NB4 (cell line): ENCODE measurements at regions not wholly inside any gene's neighbourhood (a gene's known extent, or its start where the extent isn't known, plus 50 kb on each side); places are given as distances from the start of the nearest gene placed in this dataset.

Experiments used
- DNase-seq: peaks from one replicate; pipeline ENCODE4 v3.0.0; 2010; ENCODE audit warnings: low read depth
- H3K4me3 ChIP-seq: one replicate; pipeline ENCODE4 v1.5.1; 2011; ENCODE audit warnings: mild to moderate bottlenecking, low read depth, low read length, moderate library complexity
- MYC ChIP-seq: IDR thresholded peaks from 2 replicates; pipeline ENCODE4 v1.6.1; 2011; ENCODE audit warnings: low read depth, low read length
- POLR2A ChIP-seq: IDR thresholded peaks from 2 replicates; pipeline ENCODE4 v1.6.1; 2011; ENCODE audit warnings: mild to moderate bottlenecking; ENCODE audit not compliant: insufficient read length; ENCODE audit errors: extremely low read depth
- TF ChIP-seq, protein P1 (sequence below): IDR thresholded peaks from one replicate; pipeline ENCODE4 v1.5.1; 2012; ENCODE audit warnings: low read depth, low read length
- TF ChIP-seq, protein P2 (sequence below): IDR thresholded peaks from 2 replicates; pipeline ENCODE4 v1.6.1; 2011; ENCODE audit warnings: low read depth, low read length

- DNase-seq: no peak
- TF ChIP-seq, protein P1, sequence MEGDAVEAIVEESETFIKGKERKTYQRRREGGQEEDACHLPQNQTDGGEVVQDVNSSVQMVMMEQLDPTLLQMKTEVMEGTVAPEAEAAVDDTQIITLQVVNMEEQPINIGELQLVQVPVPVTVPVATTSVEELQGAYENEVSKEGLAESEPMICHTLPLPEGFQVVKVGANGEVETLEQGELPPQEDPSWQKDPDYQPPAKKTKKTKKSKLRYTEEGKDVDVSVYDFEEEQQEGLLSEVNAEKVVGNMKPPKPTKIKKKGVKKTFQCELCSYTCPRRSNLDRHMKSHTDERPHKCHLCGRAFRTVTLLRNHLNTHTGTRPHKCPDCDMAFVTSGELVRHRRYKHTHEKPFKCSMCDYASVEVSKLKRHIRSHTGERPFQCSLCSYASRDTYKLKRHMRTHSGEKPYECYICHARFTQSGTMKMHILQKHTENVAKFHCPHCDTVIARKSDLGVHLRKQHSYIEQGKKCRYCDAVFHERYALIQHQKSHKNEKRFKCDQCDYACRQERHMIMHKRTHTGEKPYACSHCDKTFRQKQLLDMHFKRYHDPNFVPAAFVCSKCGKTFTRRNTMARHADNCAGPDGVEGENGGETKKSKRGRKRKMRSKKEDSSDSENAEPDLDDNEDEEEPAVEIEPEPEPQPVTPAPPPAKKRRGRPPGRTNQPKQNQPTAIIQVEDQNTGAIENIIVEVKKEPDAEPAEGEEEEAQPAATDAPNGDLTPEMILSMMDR: no peak
- TF ChIP-seq POLR2A: no peak
- no peak overlapping the region for H3K4me3 ChIP-seq
Measured at GRCh38 chr13:85654227-85654626, 145.0 kb downstream of the SLITRK6 start.

DNA sequence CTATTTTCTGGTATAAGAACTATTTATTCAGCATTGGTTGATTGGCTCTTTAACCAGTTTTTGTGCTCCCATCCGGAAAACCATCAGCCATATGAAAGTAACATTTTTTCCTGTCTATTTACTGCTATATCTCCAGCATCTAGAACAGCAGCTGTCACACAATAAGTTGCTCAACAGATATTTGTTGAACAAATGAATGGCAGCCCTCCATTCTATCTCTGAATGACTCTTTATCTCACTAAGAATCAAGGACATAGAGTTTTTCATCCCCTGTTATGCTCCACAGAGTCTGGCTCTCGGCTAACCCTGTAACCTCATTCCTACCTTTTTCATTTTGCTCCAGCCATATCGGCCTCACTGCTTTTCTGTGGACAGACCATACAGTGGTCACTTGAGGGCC lies 145.5 kb downstream of the SLITRK6 start:
- no peak for TF ChIP-seq POLR2A
- TF ChIP-seq, protein P1: no peak
- TF ChIP-seq, protein P2, sequence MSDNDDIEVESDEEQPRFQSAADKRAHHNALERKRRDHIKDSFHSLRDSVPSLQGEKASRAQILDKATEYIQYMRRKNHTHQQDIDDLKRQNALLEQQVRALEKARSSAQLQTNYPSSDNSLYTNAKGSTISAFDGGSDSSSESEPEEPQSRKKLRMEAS: no peak
- no peak for TF ChIP-seq MYC
- no peak for DNase-seq
- no peak overlapping the region for H3K4me3 ChIP-seq

DNA sequence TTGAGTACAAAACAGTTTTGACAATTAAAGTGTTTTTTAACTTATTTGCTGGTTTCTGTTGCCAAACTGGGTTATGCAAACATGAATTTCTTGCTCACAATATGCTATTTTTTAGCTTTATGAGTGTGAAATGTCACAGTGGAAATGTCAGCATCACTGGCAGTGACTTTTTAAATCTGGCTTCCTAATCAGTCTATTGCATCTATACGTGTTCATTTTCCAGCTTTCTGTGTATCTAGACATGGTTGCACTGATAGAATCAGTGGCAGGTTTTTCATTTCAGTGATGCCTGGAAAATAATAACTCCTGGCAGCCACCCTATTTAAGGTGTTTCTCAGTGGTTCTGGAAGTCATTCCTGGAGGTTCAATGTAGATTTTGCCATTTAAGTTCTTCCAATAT lies 146.7 kb downstream of the SLITRK6 start:
- H3K4me3 ChIP-seq: no peak overlapping the region
- no peak for DNase-seq
- TF ChIP-seq, protein P1: no peak
- TF ChIP-seq, protein P2: no peak
- TF ChIP-seq POLR2A: no peak
- TF ChIP-seq MYC: no peak

DNA sequence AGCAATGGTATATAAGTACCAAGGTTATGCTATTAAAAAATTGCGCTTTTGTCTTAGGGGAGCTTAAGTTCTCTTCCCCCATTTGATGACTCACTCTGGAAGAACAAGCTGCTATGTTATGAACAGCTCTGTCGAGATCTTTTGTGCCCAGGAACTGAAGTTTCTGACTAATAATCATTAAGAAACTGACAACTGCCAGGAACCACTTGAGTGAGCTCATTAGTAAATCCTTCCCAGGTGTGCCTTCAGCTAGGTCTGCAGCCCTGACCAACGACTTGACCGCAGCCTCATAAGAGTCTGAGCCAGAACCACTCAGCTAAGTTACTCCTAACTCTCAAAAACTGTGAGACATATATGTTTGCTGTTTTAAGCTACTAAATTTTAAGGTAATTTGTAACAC lies 147.8 kb downstream of the SLITRK6 start:
- no peak overlapping the region for H3K4me3 ChIP-seq
- no peak for TF ChIP-seq MYC
- TF ChIP-seq, protein P1: no peak
- TF ChIP-seq, protein P2: no peak
- TF ChIP-seq POLR2A: no peak
- DNase-seq: no peak

DNA sequence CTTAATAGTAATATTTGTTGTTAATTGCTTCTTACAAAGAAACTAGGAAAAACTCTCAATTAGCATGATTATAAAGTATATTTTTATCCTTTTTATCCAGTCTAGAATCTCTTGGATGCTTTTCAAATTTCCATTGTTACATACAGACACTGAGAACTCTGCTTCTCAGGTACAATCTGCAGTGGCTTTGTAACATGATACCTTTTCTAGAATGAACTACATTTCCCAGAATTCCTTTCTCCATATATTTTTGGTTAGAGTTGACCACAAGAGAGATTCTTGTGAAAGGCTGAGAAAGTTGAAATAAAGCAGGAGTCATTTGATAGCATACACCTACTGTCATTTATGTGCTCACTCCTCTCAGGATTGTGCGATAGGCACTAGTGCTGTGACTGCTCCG lies 148.6 kb downstream of the SLITRK6 start:
- no peak for DNase-seq
- no peak for TF ChIP-seq MYC
- TF ChIP-seq POLR2A: no peak
- TF ChIP-seq, protein P1: no peak
- TF ChIP-seq, protein P2: no peak
- no peak overlapping the region for H3K4me3 ChIP-seq

GRCh38 chr13:85640727-85641126 lies 158.5 kb downstream of the SLITRK6 start:
- DNase-seq: no peak
- TF ChIP-seq, protein P1: no peak
- no peak for TF ChIP-seq POLR2A
- TF ChIP-seq, protein P2: no peak
- TF ChIP-seq MYC: no peak
- H3K4me3 ChIP-seq: no peak overlapping the region
